ENCODE measurements at regions not wholly inside any gene's neighbourhood (a gene's known extent, or its start where the extent isn't known, plus 50 kb on each side); places are given as distances from the start of the nearest gene placed in this dataset.
"Not testable (repeated sequence)": the region's sequence is repeated elsewhere in the genome, so short reads cannot be mapped to it uniquely, and the experiment has no call there.

DNA sequence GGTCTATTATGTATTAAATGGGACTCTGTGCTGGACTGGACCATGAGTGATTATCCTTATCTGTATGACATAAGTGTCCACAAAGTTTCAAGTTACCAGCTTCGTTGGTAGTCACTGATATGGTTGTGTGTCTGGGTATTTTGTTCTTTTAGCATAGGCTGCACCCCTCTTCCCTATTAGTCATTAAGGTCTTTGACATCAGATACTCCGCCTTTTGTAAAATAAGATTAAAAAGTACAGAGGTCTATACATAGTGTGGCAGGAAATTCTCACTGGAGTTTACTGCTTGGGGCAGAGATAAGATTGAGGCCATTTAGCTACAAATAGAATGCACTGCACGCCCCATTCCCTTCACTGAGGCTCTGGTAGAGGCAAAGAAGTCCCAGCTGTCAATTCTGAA is 99.4 kb downstream of the TMEM215 start:
- no peak for TF ChIP-seq CTCF (conservative IDR thresholded peaks at IDR 0.05; ENCODE audit: low read depth, low read length)
- DNase-seq (ENCODE audit: low read depth): no peak
- H3K4me3 ChIP-seq (ENCODE audit: low read depth, low read length): no peak overlapping the region

DNA sequence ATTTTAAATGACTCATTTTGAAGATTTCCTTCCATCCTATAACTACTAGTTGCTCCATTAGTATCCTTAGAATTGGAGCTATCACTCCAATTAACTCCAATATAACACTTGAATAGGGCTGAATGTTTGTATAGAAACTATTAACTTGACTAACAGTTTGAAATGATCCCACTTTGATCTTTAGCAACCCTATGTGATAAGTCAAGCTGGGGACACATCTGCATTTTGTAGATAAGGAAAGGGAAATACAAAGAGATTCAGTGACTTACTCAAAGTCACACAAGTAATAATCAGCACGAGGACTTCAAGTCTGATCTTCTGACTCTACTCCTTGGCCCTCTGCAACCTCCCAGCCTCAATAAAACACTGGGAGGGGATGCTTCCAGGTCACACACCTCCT is 101.1 kb downstream of the TMEM215 start:
- H3K4me3 ChIP-seq (ENCODE audit: low read depth, low read length): no peak overlapping the region
- no peak for TF ChIP-seq CTCF (conservative IDR thresholded peaks at IDR 0.05; ENCODE audit: low read depth, low read length)
- no peak for DNase-seq (ENCODE audit: low read depth)

GRCh38 chr9:32886021-32886420 is 102.7 kb downstream of the TMEM215 start:
- no peak for DNase-seq (ENCODE audit: low read depth)
- TF ChIP-seq CTCF (conservative IDR thresholded peaks at IDR 0.05; ENCODE audit: low read depth, low read length): no peak
- H3K4me3 ChIP-seq (ENCODE audit: low read depth, low read length): no peak overlapping the region

DNA sequence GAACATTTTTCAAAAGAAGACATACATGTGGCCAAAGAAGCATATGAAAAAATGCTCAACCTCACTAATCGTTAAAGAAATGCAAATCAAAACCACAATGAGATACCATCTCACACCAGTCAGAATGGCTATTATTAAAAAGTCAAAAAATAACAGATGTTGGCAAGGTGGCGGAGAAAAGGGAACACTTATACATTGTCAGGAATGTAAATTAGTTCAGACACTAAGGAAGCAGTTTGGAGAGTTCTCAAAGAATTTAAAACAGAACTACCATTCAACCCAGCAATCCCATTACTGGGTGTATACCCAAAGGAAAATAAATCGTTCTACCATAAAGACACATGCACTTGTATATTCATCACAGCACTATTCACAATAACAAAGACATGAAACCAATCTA is 106.9 kb downstream of the APTX start:
- not testable (repeated sequence) for H3K4me3 ChIP-seq (ENCODE audit: low read depth, low read length); DNase-seq (ENCODE audit: low read depth)

DNA sequence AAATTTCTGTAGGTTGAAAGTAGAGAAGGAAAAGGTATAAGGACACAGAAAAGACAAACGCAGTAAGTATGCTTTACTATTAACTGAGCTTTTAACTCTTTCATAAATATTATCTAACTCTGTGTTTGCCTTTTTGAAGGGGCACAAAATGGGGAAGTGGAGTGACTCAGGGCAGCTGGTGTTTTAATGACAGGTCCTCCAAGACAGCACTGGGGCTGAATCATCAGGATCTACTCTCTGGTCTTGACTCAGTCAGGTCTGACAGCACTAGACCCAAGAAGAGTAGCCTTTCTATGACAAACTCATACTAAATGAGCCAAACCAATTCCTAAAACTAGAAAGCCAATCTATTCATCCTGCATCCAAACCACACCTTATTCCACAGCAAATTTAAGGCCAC is 102.2 kb downstream of the APTX start:
- DNase-seq (ENCODE audit: low read depth): no peak
- no peak overlapping the region for H3K4me3 ChIP-seq (ENCODE audit: low read depth, low read length)
- no peak for TF ChIP-seq CTCF (conservative IDR thresholded peaks at IDR 0.05; ENCODE audit: low read depth, low read length)

DNA sequence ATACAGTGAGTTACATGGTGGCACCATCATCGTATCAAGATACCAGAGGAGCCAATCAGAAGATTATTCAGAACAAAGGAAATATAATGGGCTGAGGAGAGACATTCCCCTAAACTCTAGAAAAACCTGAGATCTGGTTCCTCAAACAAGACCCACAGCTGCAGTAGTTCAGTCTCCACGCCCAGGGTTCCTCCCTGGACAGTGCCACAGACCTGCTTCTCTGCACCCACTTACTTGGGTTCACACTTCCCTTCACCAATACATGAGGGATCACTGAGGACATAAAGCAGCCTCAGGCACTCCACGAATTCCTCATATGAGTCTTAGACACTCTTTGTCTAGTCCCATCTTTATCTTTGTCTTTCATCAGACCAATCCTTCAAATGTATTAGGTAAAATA is 101.7 kb downstream of the APTX start:
- no peak for DNase-seq (ENCODE audit: low read depth)
- H3K4me3 ChIP-seq (ENCODE audit: low read depth, low read length): no peak overlapping the region
- TF ChIP-seq CTCF (conservative IDR thresholded peaks at IDR 0.05; ENCODE audit: low read depth, low read length): no peak

GRCh38 chr9:32906213-32906612 is 95.2 kb downstream of the APTX start:
- no peak for TF ChIP-seq CTCF (conservative IDR thresholded peaks at IDR 0.05; ENCODE audit: low read depth, low read length)
- DNase-seq (ENCODE audit: low read depth): no peak
- H3K4me3 ChIP-seq (ENCODE audit: low read depth, low read length): no peak overlapping the region

- no peak for DNase-seq (ENCODE audit: low read depth)
- H3K4me3 ChIP-seq (ENCODE audit: low read depth, low read length): no peak overlapping the region
- TF ChIP-seq CTCF (conservative IDR thresholded peaks at IDR 0.05; ENCODE audit: low read depth, low read length): no peak
Measured at GRCh38 chr9:32915802-32916201, 85.6 kb downstream of the APTX start.

Data from epithelial cell of proximal tubule (primary cell).